HG02678 (cell line): ENCODE measurements at regions not wholly inside any gene's neighbourhood (a gene's known extent, or its start where the extent isn't known, plus 50 kb on each side); places are given as distances from the start of the nearest gene placed in this dataset.

ENCODE experiments used
- ATAC-seq: cut with Tn5 transposase; IDR thresholded peaks from one replicate; pipeline ENCODE4 v1.9.1; 2021; ENCODE audit warnings: mild to moderate bottlenecking, moderate library complexity; ENCODE audit not compliant: unreplicated experiment

DNA sequence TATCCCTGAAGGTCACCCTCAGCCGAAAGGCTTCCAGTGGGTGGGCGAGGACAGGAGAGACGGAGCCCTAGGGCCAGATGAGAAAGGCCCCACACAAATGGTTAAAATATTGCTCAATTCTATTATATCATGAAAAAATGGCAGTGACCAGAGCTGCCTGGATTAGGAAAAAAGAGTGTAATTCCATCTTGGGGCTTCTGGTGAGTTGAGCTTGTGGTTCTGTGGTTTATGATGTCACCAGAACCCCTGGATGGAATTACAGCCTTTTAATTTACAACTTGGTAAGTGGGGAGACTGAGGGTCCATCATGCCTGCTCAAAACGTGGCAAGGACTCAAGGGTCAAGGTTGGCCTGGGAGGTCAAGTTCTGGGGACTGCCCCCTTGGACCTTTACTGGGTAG is 55.5 kb upstream of the STC2 start:
- no peak for ATAC-seq

DNA sequence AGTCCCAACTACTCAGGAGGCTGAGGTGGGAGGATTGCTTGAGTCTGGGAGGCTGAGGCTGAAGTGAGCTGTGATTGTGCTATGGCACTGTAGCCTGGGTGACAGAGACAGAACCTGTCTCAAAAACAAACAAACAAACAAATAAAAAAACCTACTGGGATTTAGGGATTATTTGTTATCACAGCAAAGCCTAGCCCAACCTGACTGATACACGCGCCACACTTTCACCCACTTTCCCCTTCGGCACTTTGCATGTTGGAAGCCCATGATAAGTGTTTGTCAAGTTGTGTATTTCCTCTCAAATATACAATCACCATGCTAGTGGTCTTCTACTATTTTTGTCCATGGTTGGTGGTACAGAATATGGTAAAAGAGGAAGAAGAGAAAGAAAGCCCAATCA is 50.5 kb upstream of the STC2 start:
- no peak for ATAC-seq
